HG03571 (cell line): ENCODE measurements at regions not wholly inside any gene's neighbourhood (a gene's known extent, or its start where the extent isn't known, plus 50 kb on each side); places are given as distances from the start of the nearest gene placed in this dataset.
"Not testable (repeated sequence)": the region's sequence is repeated elsewhere in the genome, so short reads cannot be mapped to it uniquely, and the experiment has no call there.

Experiments used
- ATAC-seq: cut with Tn5 transposase; IDR thresholded peaks from one replicate; pipeline ENCODE4 v1.9.1; 2021; ENCODE audit not compliant: unreplicated experiment

GRCh38 chr1:9465640-9466039, 73.6 kb upstream of the SLC25A33 start:
- no peak for ATAC-seq

GRCh38 chr1:9466780-9467758, 72.2 kb upstream of the SLC25A33 start:
- no peak for ATAC-seq

- not testable (repeated sequence) for ATAC-seq
Observed at GRCh38 chr1:9469882-9470281, 69.4 kb upstream of the SLC25A33 start.

GRCh38 chr1:9471679-9472078, 67.6 kb upstream of the SLC25A33 start:
- no peak for ATAC-seq

GRCh38 chr1:9472386-9473031, 66.8 kb upstream of the SLC25A33 start:
- no peak for ATAC-seq

GRCh38 chr1:9473032-9473807, 66.0 kb upstream of the SLC25A33 start:
- ATAC-seq: no peak

- no peak for ATAC-seq
Observed at GRCh38 chr1:9475061-9475627, 64.1 kb upstream of the SLC25A33 start.

GRCh38 chr1:9476790-9477463, 62.3 kb upstream of the SLC25A33 start:
- no peak for ATAC-seq

GRCh38 chr1:9477535-9477934, 61.7 kb upstream of the SLC25A33 start:
- ATAC-seq: no peak

- ATAC-seq: no peak
Observed at GRCh38 chr1:9478021-9478420, 61.2 kb upstream of the SLC25A33 start.

GRCh38 chr1:9481048-9481447, 58.2 kb upstream of the SLC25A33 start:
- ATAC-seq: no peak

GRCh38 chr1:9482403-9482802, 56.9 kb upstream of the SLC25A33 start:
- ATAC-seq: no peak

- ATAC-seq: no peak
Observed at GRCh38 chr1:9482816-9483572, 56.3 kb upstream of the SLC25A33 start.

GRCh38 chr1:9486466-9487140, 52.7 kb upstream of the SLC25A33 start:
- no peak for ATAC-seq
